A549 (cell line): ENCODE measurements at regions not wholly inside any gene's neighbourhood (a gene's known extent, or its start where the extent isn't known, plus 50 kb on each side); places are given as distances from the start of the nearest gene placed in this dataset.

Source experiments
- CBX2 ChIP-seq: fragments of 200-600 bp; sonication (generic); IDR thresholded peaks from 2 replicates; pipeline ENCODE4 v1.6.1; 2016; ENCODE audit warnings: low read depth, mild to moderate bottlenecking, borderline replicate concordance
- CHD2 ChIP-seq: fragments of 150-350 bp; IDR thresholded peaks from 2 replicates; pipeline ENCODE4 v1.6.1; 2014; ENCODE audit warnings: low read length; ENCODE audit not compliant: partially characterized antibody
- CTCF ChIP-seq: fragments of >200 bp; sonication (Bioruptor Twin); formaldehyde crosslinking; IDR thresholded peaks from 3 replicates; pipeline ENCODE4 v1.5.1; 2016
- EHMT2 ChIP-seq: fragments of 200-600 bp; sonication (generic); IDR thresholded peaks from 2 replicates; pipeline ENCODE4 v1.6.1; 2016; ENCODE audit warnings: antibody characterized with exemption, low read depth, mild to moderate bottlenecking, moderate library complexity
- HMGXB4 ChIP-seq: fragments of 250-450 bp; sonication (Bioruptor Pico); IDR thresholded peaks from 2 replicates; pipeline ENCODE4 v1.5.0; 2021; ENCODE audit warnings: mild to moderate bottlenecking, moderate library complexity, borderline replicate concordance
- JUNB ChIP-seq: fragments of >200 bp; sonication (Bioruptor Twin); formaldehyde crosslinking; IDR thresholded peaks from 2 replicates; pipeline ENCODE4 v1.6.1; 2016
- NR3C1 ChIP-seq: fragments of >200 bp; sonication (Bioruptor Twin); formaldehyde crosslinking; IDR thresholded peaks from 3 replicates; pipeline ENCODE4 v1.6.1; 2017
- POLR2A ChIP-seq: IDR thresholded peaks from 2 replicates; pipeline ENCODE4 v1.6.1; 2012; ENCODE audit warnings: mild to moderate bottlenecking, low read length
- RFX5 ChIP-seq: fragments of 450-650 bp; IDR thresholded peaks from 2 replicates; pipeline ENCODE4 v1.7.1; 2014; ENCODE audit warnings: antibody characterized with exemption, mild to moderate bottlenecking, moderate library complexity

- TF ChIP-seq EHMT2 (no peak), CTCF (no peak), NR3C1 (no peak), JUNB (no peak), CHD2 (no peak), HMGXB4 (CRISPR knock-in tag) (no peak), POLR2A (no peak), RFX5 (no peak), CBX2 (no peak)
These were observed 534.9 kb downstream of the SOX6 start for GRCh38 chr11:15821451-15821850.
